Mesenchymal stem cell (in vitro differentiated cells and primary cell): ENCODE measurements at regions not wholly inside any gene's neighbourhood (a gene's known extent, or its start where the extent isn't known, plus 50 kb on each side); places are given as distances from the start of the nearest gene placed in this dataset.

ENCODE experiments used
- DNase-seq: peaks from one replicate; pipeline ENCODE4 v3.0.0-alpha.2; 2013
- H2AFZ ChIP-seq: one replicate; pipeline ENCODE4 v1.6.1; 2013; ENCODE audit warnings: low read depth, mild to moderate bottlenecking, control low read depth, inconsistent platforms, low read length, moderate library complexity
- H2AK5ac ChIP-seq: 2 replicates; pipeline ENCODE4 v1.6.1; 2013; ENCODE audit warnings: low read length, moderate library complexity, mild to moderate bottlenecking, inconsistent platforms; ENCODE audit not compliant: severe bottlenecking
- H2BK120ac ChIP-seq: one replicate; pipeline ENCODE4 v1.6.1; 2013; ENCODE audit warnings: low read depth, mild to moderate bottlenecking, inconsistent platforms, low read length, moderate library complexity
- H2BK12ac ChIP-seq, 2 experiments: one replicate each; pipeline ENCODE4 v1.6.1; 2013; ENCODE audit warnings: inconsistent platforms in 2 of 2, low read length in 2 of 2, mild to moderate bottlenecking in 2 of 2, moderate library complexity in 2 of 2, control low read depth in 1 of 2
- H2BK15ac ChIP-seq: one replicate; pipeline ENCODE4 v1.6.1; 2013; ENCODE audit warnings: mild to moderate bottlenecking, low read depth, inconsistent platforms; ENCODE audit not compliant: poor library complexity, severe bottlenecking
- H2BK5ac ChIP-seq: 2 replicates; pipeline ENCODE4 v1.6.1; 2013; ENCODE audit warnings: low read depth, mild to moderate bottlenecking, low read length, control low read depth, inconsistent platforms; ENCODE audit not compliant: poor library complexity, severe bottlenecking
- H3K14ac ChIP-seq, 2 experiments: one replicate each; pipeline ENCODE4 v1.6.1; 2013; ENCODE audit warnings: inconsistent platforms in 2 of 2, low read length in 2 of 2, control low read depth in 1 of 2, mild to moderate bottlenecking in 1 of 2, moderate library complexity in 1 of 2
- H3K18ac ChIP-seq, 2 experiments: one replicate each; pipeline ENCODE4 v1.6.1; 2013; ENCODE audit warnings: inconsistent platforms in 2 of 2, low read length in 2 of 2, control low read depth in 1 of 2, low read depth in 1 of 2, mild to moderate bottlenecking in 1 of 2
- H3K23ac ChIP-seq, 2 experiments: one replicate each; pipeline ENCODE4 v1.6.1; 2013; ENCODE audit warnings: inconsistent platforms in 2 of 2, low read length in 2 of 2, mild to moderate bottlenecking in 2 of 2, moderate library complexity in 2 of 2, control low read depth in 1 of 2
- H3K27ac ChIP-seq: 2 replicates; pipeline ENCODE4 v1.5.1; 2013; ENCODE audit warnings: mild to moderate bottlenecking, moderate library complexity, low read length, control low read depth, inconsistent platforms; ENCODE audit not compliant: poor library complexity, severe bottlenecking
- H3K27me3 ChIP-seq, 2 experiments: 2 replicates each; pipeline versions ENCODE4 v1.6.1 to v1.7.0; 2013; ENCODE audit warnings: low read length in 2 of 2, mild to moderate bottlenecking in 2 of 2, moderate library complexity in 2 of 2, control low read depth in 1 of 2, inconsistent platforms in 1 of 2; ENCODE audit not compliant: control insufficient read depth in 1 of 2, insufficient read depth in 1 of 2
- H3K36me3 ChIP-seq, 2 experiments: 2 replicates each; pipeline versions ENCODE4 v1.6.1 to v1.7.0; 2013; ENCODE audit warnings: low read length in 2 of 2, control low read depth in 1 of 2, inconsistent platforms in 1 of 2, low read depth in 1 of 2, mild to moderate bottlenecking in 1 of 2; ENCODE audit not compliant: insufficient read depth in 2 of 2, control insufficient read depth in 1 of 2
- H3K4ac ChIP-seq, 2 experiments: one replicate each; pipeline ENCODE4 v1.6.1; 2013; ENCODE audit warnings: inconsistent platforms in 2 of 2, low read length in 2 of 2, mild to moderate bottlenecking in 2 of 2, moderate library complexity in 2 of 2, control low read depth in 1 of 2, low read depth in 1 of 2
- H3K4me1 ChIP-seq: 2 replicates; pipeline ENCODE4 v1.6.1; 2013; ENCODE audit warnings: low read depth, low read length, control low read depth; ENCODE audit not compliant: control insufficient read depth, insufficient read depth
- H3K4me2 ChIP-seq: 2 replicates; pipeline ENCODE4 v1.6.1; 2013; ENCODE audit warnings: low read length, mild to moderate bottlenecking, inconsistent platforms; ENCODE audit not compliant: poor library complexity, severe bottlenecking
- H3K4me3 ChIP-seq, 2 experiments: 2 replicates each; pipeline versions ENCODE4 v1.5.1 to v1.7.0; 2013; ENCODE audit warnings: low read length in 2 of 2, mild to moderate bottlenecking in 2 of 2, control low read depth in 1 of 2, low read depth in 1 of 2; ENCODE audit not compliant: insufficient read depth in 1 of 2
- H3K79me1 ChIP-seq: replicated peaks from 2 replicates; pipeline ENCODE4 v1.6.1; 2013; ENCODE audit warnings: mild to moderate bottlenecking, control low read depth, low read length, inconsistent platforms; ENCODE audit not compliant: poor library complexity, severe bottlenecking
- H3K9ac ChIP-seq: 2 replicates; pipeline ENCODE4 v1.7.0; 2013; ENCODE audit warnings: mild to moderate bottlenecking, low read length, moderate library complexity
- H3K9me3 ChIP-seq: 2 replicates; pipeline ENCODE4 v1.7.0; 2013; ENCODE audit warnings: mild to moderate bottlenecking, low read length; ENCODE audit not compliant: control insufficient read depth
- H4K8ac ChIP-seq: one replicate; pipeline ENCODE4 v1.6.1; 2013; ENCODE audit warnings: inconsistent platforms, mild to moderate bottlenecking, low read length, moderate library complexity
- H4K91ac ChIP-seq: one replicate; pipeline ENCODE4 v1.6.1; 2013; ENCODE audit warnings: mild to moderate bottlenecking, low read length, inconsistent platforms
- WGBS: methylation state at CpG from one replicate; pipeline ENCODE4 v1.1.7; 2013; ENCODE audit warnings: mixed read lengths; 5-methylcytosine and 5-hydroxymethylcytosine counted together

- H4K8ac ChIP-seq = peak overlapping the region; percentile 19
- 0% methylated on average over 1 of the region's 1 CpG for WGBS
- H3K4me3 ChIP-seq = no peak overlapping the region
- H3K18ac ChIP-seq = peak overlapping the region in 1 of 2 experiments; percentile 40
- no peaks in the 10 kb centered on the region for H3K36me3 ChIP-seq
- H3K79me1 ChIP-seq = no peaks in the 10 kb centered on the region
- H3K27ac ChIP-seq = no peak overlapping the region
- no peak overlapping the region for H2BK120ac ChIP-seq
- no peak overlapping the region for H2BK5ac ChIP-seq
- H3K9ac ChIP-seq = no peak overlapping the region
- peaks cover under 1% of the 10 kb centered on the region for H3K4me1 ChIP-seq
- H2BK15ac ChIP-seq = no peak overlapping the region
- H3K9me3 ChIP-seq = peaks cover 10% of the 10 kb centered on the region
- peak overlapping the region in 1 of 2 experiments; percentile 35 for H3K4ac ChIP-seq
- H2BK12ac ChIP-seq = no peak overlapping the region
- no peak overlapping the region for H3K14ac ChIP-seq
- H3K4me2 ChIP-seq = no peak overlapping the region
- no peaks in the 10 kb centered on the region for H3K27me3 ChIP-seq
- H3K23ac ChIP-seq = no peak overlapping the region
- H2AK5ac ChIP-seq = no peak overlapping the region
- peak overlapping the region; percentile 52 for H4K91ac ChIP-seq
- no peak overlapping the region for H2AFZ ChIP-seq
- peak; percentile 72 for DNase-seq
Observed at GRCh38 chr9:92196909-92197308, 81.7 kb upstream of the SPTLC1 start.

GRCh38 chr9:92196400-92196799 is 81.2 kb upstream of the SPTLC1 start:
- no peak overlapping the region for H2BK5ac ChIP-seq
- no peak overlapping the region for H2BK12ac ChIP-seq
- H3K36me3 ChIP-seq = no peaks in the 10 kb centered on the region
- H3K27me3 ChIP-seq = no peaks in the 10 kb centered on the region
- H3K9me3 ChIP-seq = peaks cover 10% of the 10 kb centered on the region
- no peak overlapping the region for H3K4me2 ChIP-seq
- H3K4me3 ChIP-seq = no peak overlapping the region
- peak overlapping the region; percentile 35 to 43 for H3K4ac ChIP-seq
- H3K23ac ChIP-seq = no peak overlapping the region
- DNase-seq = no peak
- no peaks in the 10 kb centered on the region for H3K79me1 ChIP-seq
- H2BK15ac ChIP-seq = no peak overlapping the region
- H3K18ac ChIP-seq = peak overlapping the region in 1 of 2 experiments; percentile 40
- peaks cover 2% of the 10 kb centered on the region for H3K4me1 ChIP-seq
- no peak overlapping the region for H3K14ac ChIP-seq
- H2AK5ac ChIP-seq = no peak overlapping the region
- no peak overlapping the region for H3K9ac ChIP-seq
- no peak overlapping the region for H2BK120ac ChIP-seq
- H4K8ac ChIP-seq = no peak overlapping the region
- H2AFZ ChIP-seq = no peak overlapping the region
- H4K91ac ChIP-seq = peak overlapping the region; percentile 52
- no peak overlapping the region for H3K27ac ChIP-seq

GRCh38 chr9:92191801-92192200 is 76.6 kb upstream of the SPTLC1 start:
- H3K79me1 ChIP-seq = no peaks in the 10 kb centered on the region
- H3K36me3 ChIP-seq = no peaks in the 10 kb centered on the region
- no peak overlapping the region for H3K4me3 ChIP-seq
- H2AK5ac ChIP-seq = no peak overlapping the region
- no peak overlapping the region for H3K4ac ChIP-seq
- H3K18ac ChIP-seq = peak overlapping the region in 1 of 2 experiments; percentile 21
- no peak overlapping the region for H3K9ac ChIP-seq
- H3K9me3 ChIP-seq = peaks cover 7% of the 10 kb centered on the region
- H3K23ac ChIP-seq = no peak overlapping the region
- no peak overlapping the region for H2BK12ac ChIP-seq
- no peak overlapping the region for H3K14ac ChIP-seq
- H2AFZ ChIP-seq = no peak overlapping the region
- no peak for DNase-seq
- H2BK15ac ChIP-seq = no peak overlapping the region
- no peak overlapping the region for H3K4me2 ChIP-seq
- peak overlapping the region; percentile 55 for H4K8ac ChIP-seq
- peak overlapping the region; percentile 46 for H4K91ac ChIP-seq
- H3K27ac ChIP-seq = no peak overlapping the region
- peaks cover 26% of the 10 kb centered on the region for H3K4me1 ChIP-seq
- H3K27me3 ChIP-seq = peaks cover 0 to 31% of the 10 kb centered on the region in 2 experiments
- 80% methylated on average over 4 of the region's 6 CpGs for WGBS
- no peak overlapping the region for H2BK120ac ChIP-seq
- H2BK5ac ChIP-seq = no peak overlapping the region

- H2AK5ac ChIP-seq = no peak overlapping the region
- H3K4ac ChIP-seq = no peak overlapping the region
- peaks cover 28% of the 10 kb centered on the region for H3K4me1 ChIP-seq
- no peak overlapping the region for H3K27ac ChIP-seq
- H3K18ac ChIP-seq = no peak overlapping the region
- no peak overlapping the region for H3K14ac ChIP-seq
- H2AFZ ChIP-seq = no peak overlapping the region
- H4K8ac ChIP-seq = no peak overlapping the region
- H2BK120ac ChIP-seq = no peak overlapping the region
- H3K4me3 ChIP-seq = no peak overlapping the region
- no peak overlapping the region for H3K4me2 ChIP-seq
- H3K9ac ChIP-seq = no peak overlapping the region
- H4K91ac ChIP-seq = no peak overlapping the region
- no peaks in the 10 kb centered on the region for H3K9me3 ChIP-seq
- H2BK12ac ChIP-seq = peak overlapping the region in 1 of 2 experiments; percentile 51
- no peak for DNase-seq
- 80% methylated on average over 2 of the region's 2 CpGs for WGBS
- no peaks in the 10 kb centered on the region for H3K36me3 ChIP-seq
- peaks cover 0 to 39% of the 10 kb centered on the region in 2 experiments for H3K27me3 ChIP-seq
- H2BK5ac ChIP-seq = no peak overlapping the region
- H2BK15ac ChIP-seq = no peak overlapping the region
- no peak overlapping the region for H3K23ac ChIP-seq
- no peaks in the 10 kb centered on the region for H3K79me1 ChIP-seq
Observed at GRCh38 chr9:92190536-92190790, 75.2 kb upstream of the SPTLC1 start.
